ENCODE measurements at regions not wholly inside any gene's neighbourhood (a gene's known extent, or its start where the extent isn't known, plus 50 kb on each side); places are given as distances from the start of the nearest gene placed in this dataset.

- TF ChIP-seq, protein P1, sequence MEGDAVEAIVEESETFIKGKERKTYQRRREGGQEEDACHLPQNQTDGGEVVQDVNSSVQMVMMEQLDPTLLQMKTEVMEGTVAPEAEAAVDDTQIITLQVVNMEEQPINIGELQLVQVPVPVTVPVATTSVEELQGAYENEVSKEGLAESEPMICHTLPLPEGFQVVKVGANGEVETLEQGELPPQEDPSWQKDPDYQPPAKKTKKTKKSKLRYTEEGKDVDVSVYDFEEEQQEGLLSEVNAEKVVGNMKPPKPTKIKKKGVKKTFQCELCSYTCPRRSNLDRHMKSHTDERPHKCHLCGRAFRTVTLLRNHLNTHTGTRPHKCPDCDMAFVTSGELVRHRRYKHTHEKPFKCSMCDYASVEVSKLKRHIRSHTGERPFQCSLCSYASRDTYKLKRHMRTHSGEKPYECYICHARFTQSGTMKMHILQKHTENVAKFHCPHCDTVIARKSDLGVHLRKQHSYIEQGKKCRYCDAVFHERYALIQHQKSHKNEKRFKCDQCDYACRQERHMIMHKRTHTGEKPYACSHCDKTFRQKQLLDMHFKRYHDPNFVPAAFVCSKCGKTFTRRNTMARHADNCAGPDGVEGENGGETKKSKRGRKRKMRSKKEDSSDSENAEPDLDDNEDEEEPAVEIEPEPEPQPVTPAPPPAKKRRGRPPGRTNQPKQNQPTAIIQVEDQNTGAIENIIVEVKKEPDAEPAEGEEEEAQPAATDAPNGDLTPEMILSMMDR (IDR thresholded peaks at IDR 0.05), result no peak
- no peak for TF ChIP-seq POLR2A (IDR thresholded peaks at IDR 0.05)
- TF ChIP-seq POLR2AphosphoS5 (IDR thresholded peaks at IDR 0.05), result no peak
Observed at GRCh38 chr3:88226910-88227309, 77.2 kb downstream of the C3orf38 start.

Data from upper lobe of left lung (tissue), 4 donors.